ENCODE measurements at regions not wholly inside any gene's neighbourhood (a gene's known extent, or its start where the extent isn't known, plus 50 kb on each side); places are given as distances from the start of the nearest gene placed in this dataset.

- Histone ChIP-seq H3K4me3 (replicated peaks in 1 of 4; ENCODE audit: control extremely low read depth in 1 of 4, insufficient read depth in 1 of 4, low read depth in 3 of 4, low read length in 4 of 4) (no peak overlapping the region), H3K4me1 (ENCODE audit: control insufficient read depth, extremely low read depth, insufficient read depth, low read length) (peaks cover 15% of the 10 kb centered on the region)
These were observed 179.8 kb upstream of the UBL3 start for GRCh38 chr13:30030141-30030750.

GRCh38 chr13:30027569-30028455, 177.4 kb upstream of the UBL3 start:
- no peak overlapping the region for H3K27ac ChIP-seq (ENCODE audit: insufficient read depth, low read length)
- DNase-seq (ENCODE audit: low read depth in 2 of 2) = peak; percentile 36 to 61
- H4K20me1 ChIP-seq (ENCODE audit: control insufficient read depth, extremely low read depth, insufficient read depth, low read length) = no peaks in the 10 kb centered on the region

More at GRCh38 chr13:30030141-30030750, 179.8 kb upstream of the UBL3 start:
- H4K20me1 ChIP-seq (ENCODE audit: control insufficient read depth, extremely low read depth, insufficient read depth, low read length) = no peaks in the 10 kb centered on the region
- no peaks in the 10 kb centered on the region for H3K27me3 ChIP-seq (ENCODE audit: control insufficient read depth, insufficient read depth, low read length)
- H3K36me3 ChIP-seq (ENCODE audit: control insufficient read depth, insufficient read depth, low read length) = no peaks in the 10 kb centered on the region
- H3K9ac ChIP-seq (ENCODE audit: insufficient read depth, low read length) = no peak overlapping the region
- DNase-seq (ENCODE audit: low read depth in 2 of 2) = no peak
- TF ChIP-seq CTCF (conservative IDR thresholded peaks at IDR 0.05 in 1 of 2, IDR thresholded peaks at IDR 0.05 in 1 of 2; ENCODE audit: low read depth in 1 of 2, low read length in 2 of 2) (no peak), EZH2 (IDR thresholded peaks at IDR 0.05; ENCODE audit: low read length, missing control alignments) (no peak)
- no peak overlapping the region for H3K4me2 ChIP-seq (ENCODE audit: extremely low read depth, insufficient read depth, low read length)
- H2AFZ ChIP-seq (ENCODE audit: low read length) = no peak overlapping the region
- no peak overlapping the region for H3K27ac ChIP-seq (ENCODE audit: insufficient read depth, low read length)
- no peaks in the 10 kb centered on the region for H3K79me2 ChIP-seq (ENCODE audit: control insufficient read depth, insufficient read depth, low read length)
- H3K9me3 ChIP-seq (ENCODE audit: control insufficient read depth, insufficient read depth, low read depth, low read length) = no peaks in the 10 kb centered on the region

More at GRCh38 chr13:30027569-30028455, 177.4 kb upstream of the UBL3 start:
- H3K9ac ChIP-seq (ENCODE audit: insufficient read depth, low read length) = no peak overlapping the region
- H3K4me1 ChIP-seq (ENCODE audit: control insufficient read depth, extremely low read depth, insufficient read depth, low read length) = no peaks in the 10 kb centered on the region
- H3K4me2 ChIP-seq (ENCODE audit: extremely low read depth, insufficient read depth, low read length) = no peak overlapping the region
- no peak overlapping the region for H2AFZ ChIP-seq (ENCODE audit: low read length)
- H3K9me3 ChIP-seq (ENCODE audit: control insufficient read depth, insufficient read depth, low read depth, low read length) = no peaks in the 10 kb centered on the region
- H3K79me2 ChIP-seq (ENCODE audit: control insufficient read depth, insufficient read depth, low read length) = no peaks in the 10 kb centered on the region
- H3K4me3 ChIP-seq (replicated peaks in 1 of 4; ENCODE audit: control extremely low read depth in 1 of 4, insufficient read depth in 1 of 4, low read depth in 3 of 4, low read length in 4 of 4) = no peak overlapping the region
- H3K27me3 ChIP-seq (ENCODE audit: control insufficient read depth, insufficient read depth, low read length) = no peaks in the 10 kb centered on the region
- no peaks in the 10 kb centered on the region for H3K36me3 ChIP-seq (ENCODE audit: control insufficient read depth, insufficient read depth, low read length)
- TF ChIP-seq EZH2 (IDR thresholded peaks at IDR 0.05; ENCODE audit: low read length, missing control alignments) = no peak
- TF ChIP-seq CTCF (conservative IDR thresholded peaks at IDR 0.05 in 1 of 2, IDR thresholded peaks at IDR 0.05 in 1 of 2; ENCODE audit: low read depth in 1 of 2, low read length in 2 of 2) = no peak

Measured in fibroblast of lung (primary cell).